Muscle layer of colon (tissue), 2 donors: ENCODE measurements at regions not wholly inside any gene's neighbourhood (a gene's known extent, or its start where the extent isn't known, plus 50 kb on each side); places are given as distances from the start of the nearest gene placed in this dataset.

Experiments
- H3K27ac ChIP-seq: one replicate; pipeline ENCODE4 v1.7.0; 2013; ENCODE audit warnings: low read depth, mild to moderate bottlenecking, low read length, moderate library complexity
- H3K27me3 ChIP-seq, 2 donors: one replicate each; pipeline ENCODE4 v1.7.0; 2013; ENCODE audit warnings: low read length in 2 of 2, mild to moderate bottlenecking in 2 of 2; ENCODE audit not compliant: insufficient read depth in 2 of 2, control insufficient read depth in 1 of 2
- H3K36me3 ChIP-seq: one replicate; pipeline ENCODE4 v1.7.0; 2013; ENCODE audit warnings: mild to moderate bottlenecking, low read length; ENCODE audit not compliant: insufficient read depth
- H3K4me1 ChIP-seq: one replicate; pipeline ENCODE4 v1.7.0; 2013; ENCODE audit warnings: mild to moderate bottlenecking, low read length; ENCODE audit not compliant: insufficient read depth
- H3K4me3 ChIP-seq, 2 donors: one replicate each; pipeline ENCODE4 v1.7.0; 2013; ENCODE audit warnings: low read length in 2 of 2, low read depth in 1 of 2, mild to moderate bottlenecking in 1 of 2, moderate library complexity in 1 of 2
- H3K9ac ChIP-seq: one replicate; pipeline ENCODE4 v1.7.0; 2013; ENCODE audit warnings: low read length
- H3K9me3 ChIP-seq: one replicate; pipeline ENCODE4 v1.7.0; 2013; ENCODE audit warnings: mild to moderate bottlenecking, low read length
- donor health status: abdominal sarcoma.
- donor health status: Adenocarcinoma of cecum.

GRCh38 chr20:50323777-50324775 is 133.4 kb downstream of the CEBPB start:
- no peaks in the 10 kb centered on the region for H3K36me3 ChIP-seq
- H3K9me3 ChIP-seq = no peaks in the 10 kb centered on the region
- no peaks in the 10 kb centered on the region for H3K27me3 ChIP-seq
- no peak overlapping the region for H3K27ac ChIP-seq
- H3K4me3 ChIP-seq = no peak overlapping the region
- no peak overlapping the region for H3K9ac ChIP-seq
- H3K4me1 ChIP-seq = peaks cover 21% of the 10 kb centered on the region

GRCh38 chr20:50325215-50325614 is 134.6 kb downstream of the CEBPB start:
- H3K27ac ChIP-seq = no peak overlapping the region
- H3K9ac ChIP-seq = no peak overlapping the region
- no peaks in the 10 kb centered on the region for H3K27me3 ChIP-seq
- H3K4me1 ChIP-seq = peaks cover 21% of the 10 kb centered on the region
- no peaks in the 10 kb centered on the region for H3K36me3 ChIP-seq
- H3K9me3 ChIP-seq = no peaks in the 10 kb centered on the region
- H3K4me3 ChIP-seq = no peak overlapping the region

- Histone ChIP-seq H3K36me3 (no peaks in the 10 kb centered on the region), H3K4me3 (no peak overlapping the region), H3K9me3 (no peaks in the 10 kb centered on the region), H3K4me1 (peaks cover 17% of the 10 kb centered on the region), H3K9ac (no peak overlapping the region), H3K27me3 (no peaks in the 10 kb centered on the region), H3K27ac (no peak overlapping the region)
Measured at GRCh38 chr20:50325651-50326050, 135.0 kb downstream of the CEBPB start.

- Histone ChIP-seq H3K4me3 (no peak overlapping the region), H3K36me3 (no peaks in the 10 kb centered on the region), H3K27ac (no peak overlapping the region), H3K9ac (no peak overlapping the region), H3K9me3 (no peaks in the 10 kb centered on the region), H3K4me1 (no peaks in the 10 kb centered on the region), H3K27me3 (no peaks in the 10 kb centered on the region)
Measured at GRCh38 chr20:50327666-50328065, 137.0 kb downstream of the CEBPB start.

- H3K27ac ChIP-seq = no peak overlapping the region
- no peaks in the 10 kb centered on the region for H3K27me3 ChIP-seq
- H3K36me3 ChIP-seq = no peaks in the 10 kb centered on the region
- H3K9me3 ChIP-seq = no peaks in the 10 kb centered on the region
- no peaks in the 10 kb centered on the region for H3K4me1 ChIP-seq
- no peak overlapping the region for H3K9ac ChIP-seq
- H3K4me3 ChIP-seq = no peak overlapping the region
Measured at GRCh38 chr20:50328222-50328979, 137.8 kb downstream of the CEBPB start.

GRCh38 chr20:50328996-50329898 is 138.6 kb downstream of the CEBPB start:
- H3K9me3 ChIP-seq = no peaks in the 10 kb centered on the region
- H3K36me3 ChIP-seq = no peaks in the 10 kb centered on the region
- H3K4me3 ChIP-seq = no peak overlapping the region
- no peak overlapping the region for H3K27ac ChIP-seq
- H3K27me3 ChIP-seq = no peaks in the 10 kb centered on the region
- H3K4me1 ChIP-seq = no peaks in the 10 kb centered on the region
- H3K9ac ChIP-seq = no peak overlapping the region

DNA sequence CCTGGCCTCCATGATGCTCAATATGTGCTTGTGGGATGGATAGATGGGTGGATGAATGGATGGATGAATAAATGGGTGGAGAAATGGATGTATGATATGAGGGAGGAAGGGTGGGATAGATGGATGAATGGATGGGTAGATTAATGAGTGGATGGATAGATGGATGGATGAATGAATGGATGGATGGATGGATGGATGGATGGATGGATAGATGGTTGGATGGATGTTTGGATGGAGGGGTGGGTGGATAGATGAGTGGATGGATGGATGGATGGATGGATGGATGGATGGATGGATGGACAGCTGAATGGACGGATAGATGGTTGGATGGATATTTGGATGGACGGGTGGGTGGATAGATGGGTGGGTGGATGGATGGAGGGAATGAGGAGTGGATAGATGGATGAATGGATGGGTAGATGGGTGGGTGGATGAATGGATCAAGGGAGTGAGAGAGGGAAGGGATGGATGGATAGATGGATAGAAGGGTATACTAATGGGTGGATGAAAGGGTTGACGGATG is 139.4 kb downstream of the CEBPB start:
- Histone ChIP-seq H3K27ac (no peak overlapping the region), H3K4me3 (no peak overlapping the region)

GRCh38 chr20:50330504-50331313 is 140.1 kb downstream of the CEBPB start:
- Histone ChIP-seq H3K9ac (no peak overlapping the region), H3K36me3 (no peaks in the 10 kb centered on the region), H3K4me3 (no peak overlapping the region)

More for the DNA sequence above, 139.4 kb downstream of the CEBPB start:
- no peaks in the 10 kb centered on the region for H3K36me3 ChIP-seq
- H3K27me3 ChIP-seq = no peaks in the 10 kb centered on the region
- H3K4me1 ChIP-seq = no peaks in the 10 kb centered on the region
- H3K9ac ChIP-seq = no peak overlapping the region
- H3K9me3 ChIP-seq = no peaks in the 10 kb centered on the region

GRCh38 chr20:50331469-50332363 is 141.1 kb downstream of the CEBPB start:
- Histone ChIP-seq H3K27ac (no peak overlapping the region), H3K36me3 (no peaks in the 10 kb centered on the region), H3K27me3 (no peaks in the 10 kb centered on the region), H3K9ac (no peak overlapping the region), H3K4me1 (no peaks in the 10 kb centered on the region), H3K4me3 (no peak overlapping the region), H3K9me3 (no peaks in the 10 kb centered on the region)

More at GRCh38 chr20:50330504-50331313, 140.1 kb downstream of the CEBPB start:
- H3K27me3 ChIP-seq = no peaks in the 10 kb centered on the region
- H3K4me1 ChIP-seq = no peaks in the 10 kb centered on the region
- no peak overlapping the region for H3K27ac ChIP-seq
- H3K9me3 ChIP-seq = no peaks in the 10 kb centered on the region
